SK-N-MC (cell line): ENCODE measurements at regions not wholly inside any gene's neighbourhood (a gene's known extent, or its start where the extent isn't known, plus 50 kb on each side); places are given as distances from the start of the nearest gene placed in this dataset.

ENCODE experiments used
- DNase-seq: peaks from one replicate; pipeline ENCODE4 v3.0.0-alpha.2; 2011; ENCODE audit warnings: low read depth, low spot score
- H3K27ac ChIP-seq: fragments of 200-600 bp; sonication (generic); 2 replicates; pipeline ENCODE4 v1.5.1; 2016; ENCODE audit warnings: mixed run types
- H3K36me3 ChIP-seq: fragments of 200-600 bp; sonication (generic); 2 replicates; pipeline ENCODE4 v1.6.1; 2017; ENCODE audit warnings: antibody characterized with exemption, low read length, mixed read lengths; ENCODE audit not compliant: insufficient read depth
- H3K4me3 ChIP-seq: fragments of 200-600 bp; sonication (generic); 2 replicates; pipeline ENCODE4 v1.5.1; 2016
- H3K9ac ChIP-seq: fragments of 200-600 bp; sonication (generic); 2 replicates; pipeline ENCODE4 v1.8.0; 2017; ENCODE audit warnings: mixed run types, mixed read lengths; ENCODE audit not compliant: insufficient read length
- H3K9me3 ChIP-seq: fragments of 200-600 bp; sonication (generic); 2 replicates; pipeline ENCODE4 v1.6.1; 2017; ENCODE audit warnings: low read depth, mild to moderate bottlenecking, antibody characterized with exemption, low read length, moderate library complexity, mixed read lengths
- EZH2 ChIP-seq: fragments of 200-600 bp; sonication (generic); IDR thresholded peaks from one replicate; pipeline ENCODE4 v1.6.1; 2017; ENCODE audit warnings: antibody characterized with exemption
- FOXP2 ChIP-seq: optimal IDR thresholded peaks from 2 replicates; pipeline ENCODE3; 2011; ENCODE audit warnings: mild to moderate bottlenecking, moderate library complexity; ENCODE audit not compliant: insufficient read depth; ENCODE audit errors: extremely low read length, control extremely low read depth
- POLR2AphosphoS5 ChIP-seq: IDR thresholded peaks from 2 replicates; pipeline ENCODE4 v1.6.1; 2012; ENCODE audit warnings: mild to moderate bottlenecking, low read depth, low read length, borderline replicate concordance

DNA sequence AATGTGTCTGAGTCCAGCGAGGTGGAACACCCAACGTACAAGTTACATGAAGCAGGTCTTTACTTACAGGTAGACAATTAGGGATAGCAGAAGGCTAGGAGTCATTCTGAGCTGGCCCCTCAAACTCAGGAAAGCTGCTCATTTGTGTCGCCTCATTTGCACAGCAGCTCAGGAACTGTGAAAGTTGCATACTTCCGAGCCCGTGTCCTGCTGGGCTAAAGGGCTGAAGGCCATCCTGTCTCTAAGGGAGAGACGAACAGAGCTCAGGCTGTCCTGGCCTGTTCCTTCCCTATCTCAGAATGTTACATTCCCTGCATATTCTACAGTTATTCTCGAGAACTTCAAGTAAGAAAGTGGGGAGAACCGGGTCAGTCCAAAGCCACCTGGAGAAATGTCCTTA, 99.0 kb downstream of the FAM124B start:
- no peak for TF ChIP-seq EZH2
- TF ChIP-seq POLR2AphosphoS5 = no peak
- no peak for TF ChIP-seq FOXP2
- Histone ChIP-seq H3K4me3 (no peak overlapping the region), H3K27ac (no peak overlapping the region), H3K9ac (no peak overlapping the region), H3K36me3 (no peaks in the 10 kb centered on the region), H3K9me3 (no peaks in the 10 kb centered on the region)
- no peak for DNase-seq

DNA sequence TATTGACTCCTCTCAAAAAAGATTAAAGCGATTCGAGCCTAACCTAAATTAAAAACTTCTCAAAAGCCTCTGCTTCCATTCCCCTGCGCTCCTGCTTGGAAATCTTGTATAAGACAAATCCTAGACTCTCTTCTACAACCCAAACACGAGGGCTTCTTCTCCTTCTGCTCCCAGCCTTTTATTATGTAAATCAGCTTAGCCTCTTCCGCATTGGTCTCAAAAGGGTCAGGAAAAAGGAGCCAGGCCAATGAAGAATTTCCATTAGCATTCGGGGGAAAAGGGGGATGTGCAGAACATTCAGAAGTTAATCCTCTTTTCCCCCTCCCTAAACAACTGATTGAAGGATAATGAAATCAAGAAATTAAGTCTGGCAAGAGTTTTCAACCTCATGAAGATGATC, 107.9 kb downstream of the FAM124B start:
- no peaks in the 10 kb centered on the region for H3K36me3 ChIP-seq
- TF ChIP-seq FOXP2 (no peak), EZH2 (no peak), POLR2AphosphoS5 (no peak)
- no peak for DNase-seq
- no peak overlapping the region for H3K9ac ChIP-seq
- H3K9me3 ChIP-seq = no peaks in the 10 kb centered on the region
- H3K4me3 ChIP-seq = no peak overlapping the region
- no peak overlapping the region for H3K27ac ChIP-seq

DNA sequence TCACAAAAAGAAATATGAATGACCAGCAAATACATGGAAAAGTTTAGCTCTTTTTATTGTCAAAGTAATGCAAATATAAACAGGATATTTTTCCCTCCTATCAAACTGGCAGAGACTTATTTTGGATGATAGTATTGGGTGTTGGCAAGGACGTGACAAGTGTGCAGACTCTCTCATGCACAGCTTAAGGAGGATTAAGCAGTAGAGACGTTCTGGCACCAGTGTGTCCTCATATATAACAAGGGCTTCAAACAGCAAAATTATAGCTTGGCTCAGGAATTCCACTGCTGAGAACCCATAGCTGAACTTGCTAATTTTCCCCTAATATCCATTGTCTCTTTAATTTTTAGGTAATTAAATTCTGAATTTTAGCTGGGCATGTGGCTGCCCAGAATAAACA, 114.4 kb downstream of the FAM124B start:
- peak overlapping the region; percentile 48 for H3K27ac ChIP-seq
- peak overlapping the region; percentile 2 for H3K4me3 ChIP-seq
- DNase-seq = peak; percentile 65
- H3K9ac ChIP-seq = no peak overlapping the region
- TF ChIP-seq FOXP2 (peak; percentile 38), EZH2 (no peak)
- H3K9me3 ChIP-seq = no peaks in the 10 kb centered on the region
- H3K36me3 ChIP-seq = no peaks in the 10 kb centered on the region

DNA sequence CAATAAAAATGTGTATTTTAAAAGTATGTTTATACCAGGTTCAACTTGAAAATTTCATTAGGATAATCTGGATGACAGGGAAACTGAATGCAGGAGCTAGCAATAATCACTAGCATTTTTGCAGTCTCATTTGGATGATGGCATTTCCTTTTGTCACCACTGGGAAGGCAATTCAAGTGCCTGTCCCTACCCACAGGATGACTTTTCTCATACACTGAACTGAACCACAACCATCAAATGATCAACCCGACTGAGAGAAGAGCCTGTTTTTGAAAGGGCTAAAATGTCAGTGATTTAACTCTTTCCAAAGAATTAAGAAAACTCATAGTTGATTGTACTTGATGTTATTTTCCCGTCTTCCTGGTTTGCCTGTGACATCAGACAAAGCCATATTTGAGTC, 115.0 kb downstream of the FAM124B start:
- Histone ChIP-seq H3K36me3 (no peaks in the 10 kb centered on the region), H3K27ac (peak overlapping the region; percentile 48; the same call in 1 of the 2 replicates), H3K9ac (no peak overlapping the region), H3K4me3 (peak overlapping the region; percentile 8; the same call in 1 of the 2 replicates), H3K9me3 (no peaks in the 10 kb centered on the region)
- no peak for DNase-seq
- no peak for TF ChIP-seq POLR2AphosphoS5
- no peak for TF ChIP-seq EZH2
- no peak for TF ChIP-seq FOXP2

GRCh38 chr2:224284134-224284946, 117.6 kb downstream of the FAM124B start:
- Histone ChIP-seq H3K9me3 (no peaks in the 10 kb centered on the region), H3K27ac (no peak overlapping the region), H3K36me3 (no peaks in the 10 kb centered on the region), H3K9ac (no peak overlapping the region), H3K4me3 (no peak overlapping the region)
- TF ChIP-seq EZH2 (no peak), POLR2AphosphoS5 (no peak), FOXP2 (no peak)
- no peak for DNase-seq

- TF ChIP-seq POLR2AphosphoS5 (no peak), EZH2 (no peak), FOXP2 (no peak)
- DNase-seq = no peak
Observed at GRCh38 chr2:224283466-224283965, 118.4 kb downstream of the FAM124B start.

GRCh38 chr2:224281374-224281773, 120.5 kb downstream of the FAM124B start:
- no peak for DNase-seq
- no peaks in the 10 kb centered on the region for H3K36me3 ChIP-seq
- no peak for TF ChIP-seq FOXP2
- H3K4me3 ChIP-seq = no peak overlapping the region
- H3K9ac ChIP-seq = no peak overlapping the region
- no peak overlapping the region for H3K27ac ChIP-seq
- no peaks in the 10 kb centered on the region for H3K9me3 ChIP-seq

More at GRCh38 chr2:224283466-224283965, 118.4 kb downstream of the FAM124B start:
- Histone ChIP-seq H3K36me3 (no peaks in the 10 kb centered on the region), H3K9me3 (no peaks in the 10 kb centered on the region), H3K9ac (no peak overlapping the region), H3K27ac (no peak overlapping the region), H3K4me3 (no peak overlapping the region)

DNA sequence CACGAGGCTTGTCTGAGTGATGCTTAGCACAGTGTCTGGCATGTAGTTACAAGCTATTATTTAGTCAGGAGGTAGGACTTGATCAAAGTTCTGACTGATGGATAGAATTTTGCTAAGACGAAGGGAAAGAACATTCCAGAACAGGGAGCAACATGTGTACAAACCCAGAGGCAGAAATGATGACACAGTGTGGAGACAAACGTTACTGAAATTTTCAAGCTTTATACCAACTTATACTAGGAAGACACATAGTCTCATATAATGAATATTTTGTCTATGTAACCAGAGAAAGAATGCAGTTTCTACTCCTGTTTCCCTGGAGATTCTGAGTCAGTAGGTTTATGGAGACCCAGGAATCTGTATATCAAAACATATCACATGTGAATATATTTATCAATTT, 123.4 kb downstream of the FAM124B start:
- Histone ChIP-seq H3K9ac (no peak overlapping the region), H3K27ac (no peak overlapping the region), H3K9me3 (no peaks in the 10 kb centered on the region), H3K4me3 (no peak overlapping the region), H3K36me3 (no peaks in the 10 kb centered on the region)
- DNase-seq = no peak
- no peak for TF ChIP-seq EZH2
- TF ChIP-seq POLR2AphosphoS5 = no peak
- no peak for TF ChIP-seq FOXP2

- DNase-seq = no peak
- no peak overlapping the region for H3K4me3 ChIP-seq
- no peak overlapping the region for H3K27ac ChIP-seq
- TF ChIP-seq FOXP2 = no peak
- TF ChIP-seq POLR2AphosphoS5 = no peak
- no peak for TF ChIP-seq EZH2
- H3K36me3 ChIP-seq = no peaks in the 10 kb centered on the region
- no peaks in the 10 kb centered on the region for H3K9me3 ChIP-seq
- H3K9ac ChIP-seq = no peak overlapping the region
Observed at GRCh38 chr2:224276251-224276650, 125.7 kb downstream of the FAM124B start.
